Left ventricle myocardium superior (tissue), 1 donor: ENCODE measurements at regions not wholly inside any gene's neighbourhood (a gene's known extent, or its start where the extent isn't known, plus 50 kb on each side); places are given as distances from the start of the nearest gene placed in this dataset.
"Not testable (repeated sequence)": the region's sequence is repeated elsewhere in the genome, so short reads cannot be mapped to it uniquely, and the experiment has no call there.

Experiments
- ATAC-seq: fragments of 200-7000 bp; cut with Tn5 transposase; one replicate; pipeline ENCODE4 v1.9.1; 2020; ENCODE audit warnings: mild to moderate bottlenecking, moderate library complexity
- DNase-seq: peaks from one replicate; pipeline ENCODE4 v3.0.0-alpha.2; 2020
- intact Hi-C: fragments of 100-400 bp; cut with micrococcal nuclease; formaldehyde crosslinking; loops from one replicate; pipeline ENCODE4 v1.11.0; 2022
- donor health status: DM: no; HTN: yes; CAD: no; lungs with severe emphysema.

GRCh38 chr6:58193209-58193608, 875.8 kb downstream of the PRIM2 start:
- DNase-seq, intact Hi-C loops, ATAC-seq: not testable (repeated sequence)

- no peak for ATAC-seq
- intact Hi-C loops: no loop called here
These were observed 880.9 kb downstream of the PRIM2 start for GRCh38 chr6:58198301-58198700.

GRCh38 chr6:58237124-58237523, 919.7 kb downstream of the PRIM2 start:
- intact Hi-C loops, ATAC-seq, DNase-seq: not testable (repeated sequence)

More at GRCh38 chr6:58198301-58198700, 880.9 kb downstream of the PRIM2 start:
- no peak for DNase-seq

GRCh38 chr6:58238421-58238820, 921.0 kb downstream of the PRIM2 start:
- intact Hi-C loops: not testable (repeated sequence)

GRCh38 chr6:58257625-58258024, 940.2 kb downstream of the PRIM2 start:
- ATAC-seq, DNase-seq, intact Hi-C loops: not testable (repeated sequence)

More at GRCh38 chr6:58238421-58238820, 921.0 kb downstream of the PRIM2 start:
- not testable (repeated sequence) for ATAC-seq, DNase-seq

GRCh38 chr6:58290177-58290576, 972.7 kb downstream of the PRIM2 start:
- intact Hi-C loops: no loop called here
- no peak for DNase-seq
- ATAC-seq: no peak

GRCh38 chr6:58291319-58291718, 973.9 kb downstream of the PRIM2 start:
- ATAC-seq, DNase-seq, intact Hi-C loops: not testable (repeated sequence)

- ATAC-seq, DNase-seq, intact Hi-C loops: not testable (repeated sequence)
These were observed 990.5 kb downstream of the PRIM2 start for GRCh38 chr6:58307901-58308300.

GRCh38 chr6:58332108-58332507, 1014.7 kb downstream of the PRIM2 start:
- ATAC-seq, intact Hi-C loops, DNase-seq: not testable (repeated sequence)

GRCh38 chr6:58342287-58342686, 1024.9 kb downstream of the PRIM2 start:
- DNase-seq, ATAC-seq, intact Hi-C loops: not testable (repeated sequence)

- ATAC-seq, intact Hi-C loops, DNase-seq: not testable (repeated sequence)
These were observed 1030.1 kb downstream of the PRIM2 start for GRCh38 chr6:58347534-58347933.

- intact Hi-C loops, ATAC-seq, DNase-seq: not testable (repeated sequence)
These were observed 1034.2 kb downstream of the PRIM2 start for GRCh38 chr6:58351619-58352018.

GRCh38 chr6:58358452-58358851, 1041.0 kb downstream of the PRIM2 start:
- DNase-seq, ATAC-seq, intact Hi-C loops: not testable (repeated sequence)

GRCh38 chr6:58365856-58366255, 1048.4 kb downstream of the PRIM2 start:
- DNase-seq, ATAC-seq, intact Hi-C loops: not testable (repeated sequence)

- DNase-seq, intact Hi-C loops, ATAC-seq: not testable (repeated sequence)
These were observed 1089.2 kb downstream of the PRIM2 start for GRCh38 chr6:58406659-58407058.

GRCh38 chr6:58419321-58419720, 1101.9 kb downstream of the PRIM2 start:
- ATAC-seq (no peak), DNase-seq (no peak)
- intact Hi-C loops: no loop called here
